ENCODE measurements at regions not wholly inside any gene's neighbourhood (a gene's known extent, or its start where the extent isn't known, plus 50 kb on each side); places are given as distances from the start of the nearest gene placed in this dataset.

DNA sequence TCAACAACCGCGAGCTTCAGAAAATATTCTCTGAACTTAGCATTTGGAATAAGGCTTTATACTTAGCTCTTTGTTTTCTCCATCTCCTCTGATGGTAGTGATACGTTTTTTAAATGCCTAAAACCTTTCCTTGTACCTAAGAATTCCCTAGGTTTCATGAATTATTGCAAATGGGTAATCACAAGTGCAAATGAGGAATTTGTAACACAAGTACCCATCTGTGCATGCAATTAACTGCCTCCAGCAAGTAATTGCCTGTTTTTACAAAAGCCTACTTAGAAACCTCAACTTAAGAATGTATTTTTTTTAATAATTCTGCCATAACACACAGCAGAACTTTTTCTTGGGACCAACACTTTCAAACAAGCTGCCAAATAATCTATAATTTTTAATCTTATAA is 149.2 kb downstream of the PHLDA1 start:
- TF ChIP-seq, protein P1, sequence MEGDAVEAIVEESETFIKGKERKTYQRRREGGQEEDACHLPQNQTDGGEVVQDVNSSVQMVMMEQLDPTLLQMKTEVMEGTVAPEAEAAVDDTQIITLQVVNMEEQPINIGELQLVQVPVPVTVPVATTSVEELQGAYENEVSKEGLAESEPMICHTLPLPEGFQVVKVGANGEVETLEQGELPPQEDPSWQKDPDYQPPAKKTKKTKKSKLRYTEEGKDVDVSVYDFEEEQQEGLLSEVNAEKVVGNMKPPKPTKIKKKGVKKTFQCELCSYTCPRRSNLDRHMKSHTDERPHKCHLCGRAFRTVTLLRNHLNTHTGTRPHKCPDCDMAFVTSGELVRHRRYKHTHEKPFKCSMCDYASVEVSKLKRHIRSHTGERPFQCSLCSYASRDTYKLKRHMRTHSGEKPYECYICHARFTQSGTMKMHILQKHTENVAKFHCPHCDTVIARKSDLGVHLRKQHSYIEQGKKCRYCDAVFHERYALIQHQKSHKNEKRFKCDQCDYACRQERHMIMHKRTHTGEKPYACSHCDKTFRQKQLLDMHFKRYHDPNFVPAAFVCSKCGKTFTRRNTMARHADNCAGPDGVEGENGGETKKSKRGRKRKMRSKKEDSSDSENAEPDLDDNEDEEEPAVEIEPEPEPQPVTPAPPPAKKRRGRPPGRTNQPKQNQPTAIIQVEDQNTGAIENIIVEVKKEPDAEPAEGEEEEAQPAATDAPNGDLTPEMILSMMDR (IDR thresholded peaks at IDR 0.05; ENCODE audit: low read depth, low read length) = no peak
- TF ChIP-seq EZH2phosphoT487 (IDR thresholded peaks at IDR 0.05; ENCODE audit: low read depth) = no peak
